ENCODE measurements at regions not wholly inside any gene's neighbourhood (a gene's known extent, or its start where the extent isn't known, plus 50 kb on each side); places are given as distances from the start of the nearest gene placed in this dataset.
"Not testable (repeated sequence)": the region's sequence is repeated elsewhere in the genome, so short reads cannot be mapped to it uniquely, and the experiment has no call there.

GRCh38 chr19:23560051-23560450 lies 127.0 kb downstream of the ZNF675 start:
- no peaks in the 10 kb centered on the region for H4K20me1 ChIP-seq
- no peaks in the 10 kb centered on the region for H3K27me3 ChIP-seq
- no peaks in the 10 kb centered on the region for H3K4me1 ChIP-seq
- no peak overlapping the region for H3K27ac ChIP-seq
- TF ChIP-seq Cebpa-rat (IDR thresholded peaks at IDR 0.05), result no peak
- peaks cover 37 to 75% (median 57%) of the 10 kb centered on the region in 11 experiments for H3K9me3 ChIP-seq (replicated peaks in 1 of 11)
- no peak overlapping the region for H3K4me3 ChIP-seq
- no peak overlapping the region for H3K9ac ChIP-seq
- H3K36me3 ChIP-seq, result no peaks in the 10 kb centered on the region
- H3K4me2 ChIP-seq, result no peak overlapping the region

GRCh38 chr19:23558541-23558940 lies 128.5 kb downstream of the ZNF675 start:
- Histone ChIP-seq H4K20me1 (no peaks in the 10 kb centered on the region), H3K36me3 (no peaks in the 10 kb centered on the region), H3K9ac (no peak overlapping the region), H3K9me3 (replicated peaks in 1 of 11) (peaks cover 37 to 73% (median 55%) of the 10 kb centered on the region in 11 experiments), H3K27ac (no peak overlapping the region), H3K4me2 (no peak overlapping the region), H3K4me3 (no peak overlapping the region), H3K4me1 (no peaks in the 10 kb centered on the region), H3K27me3 (no peaks in the 10 kb centered on the region)
- TF ChIP-seq Cebpa-rat (IDR thresholded peaks at IDR 0.05), result no peak

- Histone ChIP-seq H3K9me3 (replicated peaks in 1 of 11) (peaks cover 37 to 73% (median 55%) of the 10 kb centered on the region in 11 experiments), H3K4me2 (no peak overlapping the region), H3K9ac (no peak overlapping the region), H3K36me3 (no peaks in the 10 kb centered on the region), H3K27me3 (no peaks in the 10 kb centered on the region), H3K27ac (no peak overlapping the region), H4K20me1 (no peaks in the 10 kb centered on the region), H3K4me1 (no peaks in the 10 kb centered on the region), H3K4me3 (no peak overlapping the region)
- no peak for TF ChIP-seq Cebpa-rat (IDR thresholded peaks at IDR 0.05)
These were observed 129.6 kb downstream of the ZNF675 start for GRCh38 chr19:23557381-23557780.

GRCh38 chr19:23554548-23554947 lies 132.5 kb downstream of the ZNF675 start:
- Histone ChIP-seq H3K4me1 (no peaks in the 10 kb centered on the region), H3K4me2 (no peak overlapping the region), H3K27ac (no peak overlapping the region)

GRCh38 chr19:23550102-23550501 lies 136.9 kb downstream of the ZNF675 start:
- not testable (repeated sequence) for H3K4me2 ChIP-seq, H3K27me3 ChIP-seq, H4K20me1 ChIP-seq, H3K4me3 ChIP-seq, H3K9ac ChIP-seq, H3K4me1 ChIP-seq, H3K27ac ChIP-seq, H3K36me3 ChIP-seq
- peaks cover 3 to 46% (median 10%) of the 10 kb centered on the region in 11 experiments; a peak in 15 of 22 replicates for H3K9me3 ChIP-seq (replicated peaks in 1 of 11)

More at GRCh38 chr19:23554548-23554947, 132.5 kb downstream of the ZNF675 start:
- H3K9ac ChIP-seq, result no peak overlapping the region
- H4K20me1 ChIP-seq, result no peaks in the 10 kb centered on the region
- no peak for TF ChIP-seq Cebpa-rat (IDR thresholded peaks at IDR 0.05)
- H3K36me3 ChIP-seq, result no peaks in the 10 kb centered on the region
- no peak overlapping the region for H3K4me3 ChIP-seq
- H3K9me3 ChIP-seq (replicated peaks in 1 of 11), result peaks cover 28 to 64% (median 39%) of the 10 kb centered on the region in 11 experiments
- no peaks in the 10 kb centered on the region for H3K27me3 ChIP-seq

- H3K4me3 ChIP-seq, result no peak overlapping the region
- no peak overlapping the region for H3K4me2 ChIP-seq
- peaks cover 16 to 56% (median 25%) of the 10 kb centered on the region in 11 experiments; a peak in 21 of 22 replicates for H3K9me3 ChIP-seq (replicated peaks in 1 of 11)
- no peaks in the 10 kb centered on the region for H3K36me3 ChIP-seq
- H4K20me1 ChIP-seq, result no peaks in the 10 kb centered on the region
- H3K4me1 ChIP-seq, result no peaks in the 10 kb centered on the region
- no peaks in the 10 kb centered on the region for H3K27me3 ChIP-seq
- no peak overlapping the region for H3K27ac ChIP-seq
- TF ChIP-seq Cebpa-rat (IDR thresholded peaks at IDR 0.05), result no peak
- no peak overlapping the region for H3K9ac ChIP-seq
These were observed 139.1 kb downstream of the ZNF675 start for GRCh38 chr19:23547816-23548430.

- Histone ChIP-seq H3K4me2 (no peak overlapping the region), H4K20me1 (no peaks in the 10 kb centered on the region), H3K27me3 (no peaks in the 10 kb centered on the region), H3K4me1 (no peaks in the 10 kb centered on the region), H3K4me3 (no peak overlapping the region), H3K9ac (no peak overlapping the region), H3K36me3 (no peaks in the 10 kb centered on the region), H3K27ac (no peak overlapping the region), H3K9me3 (replicated peaks in 1 of 11) (peaks cover 16 to 55% (median 23%) of the 10 kb centered on the region in 11 experiments; a peak in 21 of 22 replicates)
- no peak for TF ChIP-seq Cebpa-rat (IDR thresholded peaks at IDR 0.05)
These were observed 139.9 kb downstream of the ZNF675 start for GRCh38 chr19:23547156-23547555.

GRCh38 chr19:23543351-23543750 lies 143.7 kb downstream of the ZNF675 start:
- TF ChIP-seq Cebpa-rat (IDR thresholded peaks at IDR 0.05), result no peak
- H3K36me3 ChIP-seq, result no peaks in the 10 kb centered on the region
- H3K27ac ChIP-seq, result no peak overlapping the region

GRCh38 chr19:23542562-23542961 lies 144.4 kb downstream of the ZNF675 start:
- H3K9me3 ChIP-seq (replicated peaks in 1 of 11), result peaks cover 20 to 43% (median 27%) of the 10 kb centered on the region in 11 experiments; a peak in 21 of 22 replicates
- H3K27me3 ChIP-seq, result no peaks in the 10 kb centered on the region

More at GRCh38 chr19:23543351-23543750, 143.7 kb downstream of the ZNF675 start:
- Histone ChIP-seq H3K4me1 (peaks cover 0 to 24% (median 19%) of the 10 kb centered on the region in 10 experiments; a peak in 17 of 20 replicates), H3K4me2 (no peak overlapping the region), H3K9ac (no peak overlapping the region), H3K27me3 (no peaks in the 10 kb centered on the region), H3K9me3 (replicated peaks in 1 of 11) (peaks cover 16 to 38% (median 23%) of the 10 kb centered on the region in 11 experiments; a peak in 21 of 22 replicates), H3K4me3 (no peak overlapping the region), H4K20me1 (no peaks in the 10 kb centered on the region)

GRCh38 chr19:23541991-23542390 lies 145.0 kb downstream of the ZNF675 start:
- no peaks in the 10 kb centered on the region for H4K20me1 ChIP-seq
- no peak overlapping the region for H3K4me3 ChIP-seq
- no peak overlapping the region for H3K4me2 ChIP-seq
- no peaks in the 10 kb centered on the region for H3K27me3 ChIP-seq
- peaks cover 0 to 24% (median 19%) of the 10 kb centered on the region in 10 experiments; a peak in 17 of 20 replicates for H3K4me1 ChIP-seq
- no peaks in the 10 kb centered on the region for H3K36me3 ChIP-seq
- H3K9me3 ChIP-seq (replicated peaks in 1 of 11), result peaks cover 21 to 48% (median 29%) of the 10 kb centered on the region in 11 experiments; a peak in 21 of 22 replicates
- no peak overlapping the region for H3K9ac ChIP-seq
- TF ChIP-seq Cebpa-rat (IDR thresholded peaks at IDR 0.05), result no peak
- H3K27ac ChIP-seq, result no peak overlapping the region

More at GRCh38 chr19:23542562-23542961, 144.4 kb downstream of the ZNF675 start:
- H4K20me1 ChIP-seq, result no peaks in the 10 kb centered on the region
- no peak overlapping the region for H3K27ac ChIP-seq
- no peak overlapping the region for H3K4me2 ChIP-seq
- H3K4me1 ChIP-seq, result peaks cover 0 to 24% (median 19%) of the 10 kb centered on the region in 10 experiments; a peak in 17 of 20 replicates
- no peaks in the 10 kb centered on the region for H3K36me3 ChIP-seq
- TF ChIP-seq Cebpa-rat (IDR thresholded peaks at IDR 0.05), result no peak
- H3K9ac ChIP-seq, result no peak overlapping the region
- H3K4me3 ChIP-seq, result no peak overlapping the region

- H3K9me3 ChIP-seq (replicated peaks in 1 of 11), result peaks cover 12 to 48% (median 25%) of the 10 kb centered on the region in 11 experiments
- not testable (repeated sequence) for H3K27me3 ChIP-seq, H3K27ac ChIP-seq, H3K36me3 ChIP-seq, H4K20me1 ChIP-seq, H3K4me3 ChIP-seq, H3K9ac ChIP-seq
- peak overlapping the region in 8 of 11 experiments; percentile 2 to 72 (median 60); a peak in 15 of 22 replicates for H3K4me2 ChIP-seq
- H3K4me1 ChIP-seq, result peaks cover 0 to 24% (median 19%) of the 10 kb centered on the region in 10 experiments; a peak in 17 of 20 replicates
These were observed 144.9 kb upstream of the ZNF91 start for GRCh38 chr19:23540180-23540579.

Measured in BLaER1 treated with 17β-estradiol and CSF1 and Interleukin-3, amounts not matched to agents 10 nM and 100 nM (cell line).